NCI-H2107 treated with DMSO at 0.1 percent for 48 hours (cell line): ENCODE measurements at regions not wholly inside any gene's neighbourhood (a gene's known extent, or its start where the extent isn't known, plus 50 kb on each side); places are given as distances from the start of the nearest gene placed in this dataset.
"Not testable (repeated sequence)": the region's sequence is repeated elsewhere in the genome, so short reads cannot be mapped to it uniquely, and the experiment has no call there.

Experiments
- DNase-seq: peaks from one replicate; lab custom pipeline; 2025; ENCODE audit not compliant: unreplicated experiment; lab: John Stamatoyannopoulos, UW

GRCh38 chr6:91114123-91114708, 527.3 kb upstream of the MAP3K7 start:
- no peak for DNase-seq

DNA sequence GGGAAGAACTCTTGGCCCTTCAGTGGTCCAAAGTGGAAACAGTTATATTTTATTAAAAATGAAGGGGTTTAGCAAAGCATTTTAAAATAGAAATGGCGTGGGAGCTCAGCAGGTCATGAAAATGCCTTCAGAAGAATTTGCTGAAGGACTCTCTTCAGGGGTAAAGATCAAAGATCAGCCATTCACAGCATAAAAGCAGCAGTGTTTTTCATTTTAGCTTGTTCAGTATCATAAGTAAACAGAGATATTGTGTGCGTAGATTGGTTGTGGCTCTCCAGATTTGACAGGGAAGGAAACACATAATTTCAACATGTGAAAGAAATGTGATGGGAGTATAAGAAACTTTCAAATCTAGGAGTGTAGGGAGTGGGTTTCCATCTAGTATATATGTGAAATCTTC, 519.2 kb upstream of the MAP3K7 start:
- DNase-seq, result no peak

DNA sequence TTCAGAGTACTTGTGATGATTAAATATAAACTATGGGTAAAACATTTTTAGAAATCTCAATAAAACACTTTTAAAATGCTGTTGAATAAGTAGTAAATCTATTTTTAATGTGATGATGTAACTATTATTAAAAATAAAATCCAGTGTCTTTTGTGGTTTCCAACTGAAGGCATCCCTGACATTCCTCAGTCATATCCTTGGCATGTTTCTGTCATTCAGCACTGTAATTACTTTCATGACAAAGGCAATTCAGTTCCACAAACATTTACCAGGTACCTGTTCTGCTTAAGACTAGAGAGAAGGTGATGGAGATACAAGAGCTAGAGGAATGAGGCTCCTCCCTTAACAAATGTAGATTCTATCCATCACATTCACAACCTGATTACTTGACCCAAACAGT, 518.7 kb upstream of the MAP3K7 start:
- DNase-seq, result no peak

DNA sequence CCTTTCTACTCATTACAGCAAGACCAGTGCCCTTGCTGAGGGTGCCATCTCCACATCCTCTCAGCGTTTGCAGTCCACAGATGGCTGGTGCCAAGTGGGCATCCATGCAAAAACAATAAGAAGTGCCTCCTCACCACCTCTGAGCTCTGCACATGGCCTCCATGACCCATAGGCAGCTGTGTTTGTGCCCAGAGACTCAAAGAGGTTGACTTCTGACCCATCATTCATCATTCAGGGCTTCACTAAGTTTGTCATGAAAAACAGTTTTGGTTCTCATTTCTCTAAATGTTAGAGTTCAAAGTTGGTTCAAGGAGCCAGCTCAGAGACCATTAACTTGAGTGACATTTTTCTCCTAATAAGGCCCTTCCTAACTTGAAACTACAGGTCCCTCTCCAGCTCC, 512.6 kb upstream of the MAP3K7 start:
- no peak for DNase-seq

DNA sequence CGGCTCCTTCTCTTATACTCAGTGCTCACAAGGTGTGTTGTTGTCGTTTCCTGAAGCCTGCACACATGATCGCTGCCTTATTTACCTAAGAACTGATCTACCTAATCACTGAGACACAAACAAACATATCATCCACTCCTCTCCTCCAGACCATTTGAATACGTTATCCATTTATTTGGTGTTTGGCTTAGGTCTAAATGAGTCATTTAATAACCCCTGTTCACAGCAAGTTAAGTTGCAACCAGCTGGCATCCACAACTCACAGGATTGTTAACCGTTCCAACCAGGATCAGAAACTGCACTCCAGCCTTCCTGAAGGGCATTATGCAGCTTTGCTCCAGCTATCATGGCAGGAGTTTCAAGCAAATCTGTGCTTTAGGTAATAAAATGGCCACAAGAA, 511.1 kb upstream of the MAP3K7 start:
- peak; percentile 38 for DNase-seq

DNA sequence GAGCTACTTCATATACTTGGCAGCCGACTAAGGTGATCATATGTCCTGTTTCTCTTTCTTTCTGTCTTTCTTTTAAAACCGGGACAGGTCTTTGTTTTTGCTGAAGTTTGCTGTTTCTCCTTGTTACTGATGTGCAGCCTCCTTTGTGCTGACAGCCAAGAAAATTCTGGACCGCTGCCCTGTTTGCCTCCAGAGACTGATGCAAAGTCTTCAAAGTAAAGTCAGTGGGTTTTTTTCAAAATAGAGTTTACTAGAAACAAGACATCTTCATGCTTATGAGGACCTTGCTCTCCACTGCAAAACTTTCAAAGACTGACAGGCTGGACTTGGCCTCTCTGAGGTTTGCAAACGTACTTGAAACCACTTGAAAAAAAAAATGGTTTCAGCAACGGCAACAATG, 510.5 kb upstream of the MAP3K7 start:
- DNase-seq, result no peak

- no peak for DNase-seq
These were observed 508.1 kb upstream of the MAP3K7 start for GRCh38 chr6:91094806-91095475.

DNA sequence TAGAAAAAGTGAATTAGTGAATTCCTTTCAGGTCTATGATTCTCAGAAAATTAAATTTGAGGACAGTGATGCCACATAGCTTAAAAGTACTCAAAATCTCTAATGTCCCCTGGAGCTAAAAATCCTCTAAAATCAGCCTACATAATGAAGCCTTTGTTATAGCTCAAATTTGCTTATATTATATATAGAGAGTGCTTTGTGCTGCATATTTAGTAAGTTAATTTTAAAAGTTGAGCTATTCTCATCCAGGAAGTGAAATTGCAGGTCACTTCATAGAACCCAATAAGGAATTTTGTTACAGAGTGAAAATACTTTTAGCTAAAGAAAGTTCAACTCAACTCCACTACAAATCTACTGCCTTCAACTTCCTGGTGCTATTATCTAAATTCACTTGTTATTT, 507.5 kb upstream of the MAP3K7 start:
- no peak for DNase-seq

- no peak for DNase-seq
These were observed 502.1 kb upstream of the MAP3K7 start for GRCh38 chr6:91088976-91089375.

DNA sequence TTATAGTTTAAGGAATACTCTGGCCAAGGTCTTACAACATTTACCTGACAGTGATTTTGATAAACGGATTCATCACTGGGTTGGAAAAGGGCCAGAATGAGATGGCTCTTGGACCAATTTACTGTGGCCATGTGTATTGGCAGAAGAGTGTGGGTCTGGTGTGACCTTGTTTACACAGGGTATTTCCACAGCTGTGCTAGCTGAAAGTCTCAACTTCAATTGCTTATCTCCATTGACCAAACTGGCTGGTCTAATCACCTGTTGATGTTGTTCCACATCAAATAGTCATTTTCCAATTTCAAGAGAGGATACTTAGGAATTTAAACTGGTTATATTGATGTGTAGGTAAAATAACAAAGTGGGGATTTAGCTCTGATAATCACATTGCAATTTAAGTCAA, 501.6 kb upstream of the MAP3K7 start:
- DNase-seq, result peak; percentile 16

DNA sequence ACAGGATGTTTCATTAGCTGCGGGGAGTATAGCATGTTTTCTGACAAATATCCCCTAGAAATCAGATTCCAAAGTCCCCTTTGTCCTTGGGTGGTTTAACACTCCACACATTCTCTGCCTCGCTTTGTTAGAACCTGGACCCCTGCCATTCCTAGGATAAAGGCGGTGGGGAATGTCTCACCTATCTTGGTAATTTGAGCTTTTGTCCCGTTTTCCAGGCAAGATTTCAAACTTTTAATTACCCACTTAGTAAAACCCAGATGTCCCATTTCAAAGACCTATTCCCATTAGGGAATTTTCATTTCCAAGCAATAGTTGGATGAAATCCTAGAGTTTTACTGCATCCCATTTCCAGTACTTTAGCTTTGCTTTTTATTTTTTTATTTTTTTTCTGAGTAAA, 501.0 kb upstream of the MAP3K7 start:
- peak; percentile 62 for DNase-seq

DNA sequence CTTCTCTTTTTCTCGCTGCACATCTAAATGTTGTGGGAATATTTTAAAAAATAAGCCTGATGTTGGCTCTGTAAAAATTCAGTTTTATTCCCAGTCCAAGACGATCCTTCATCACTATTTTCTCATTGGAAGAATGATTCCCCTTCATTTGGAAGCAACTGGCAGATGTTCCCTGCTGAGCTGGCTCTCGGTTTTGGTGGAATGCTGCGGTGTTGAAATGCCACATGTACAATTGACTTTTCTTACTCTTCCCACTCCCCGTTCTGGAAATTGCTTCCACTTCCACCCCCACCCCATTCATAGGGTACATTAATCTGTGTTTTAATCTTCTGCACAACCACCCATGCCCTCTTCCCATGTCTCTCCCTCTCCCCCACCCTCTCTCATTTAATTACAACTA, 496.3 kb upstream of the MAP3K7 start:
- no peak for DNase-seq

- DNase-seq, result no peak
These were observed 495.5 kb upstream of the MAP3K7 start for GRCh38 chr6:91082311-91082832.

DNA sequence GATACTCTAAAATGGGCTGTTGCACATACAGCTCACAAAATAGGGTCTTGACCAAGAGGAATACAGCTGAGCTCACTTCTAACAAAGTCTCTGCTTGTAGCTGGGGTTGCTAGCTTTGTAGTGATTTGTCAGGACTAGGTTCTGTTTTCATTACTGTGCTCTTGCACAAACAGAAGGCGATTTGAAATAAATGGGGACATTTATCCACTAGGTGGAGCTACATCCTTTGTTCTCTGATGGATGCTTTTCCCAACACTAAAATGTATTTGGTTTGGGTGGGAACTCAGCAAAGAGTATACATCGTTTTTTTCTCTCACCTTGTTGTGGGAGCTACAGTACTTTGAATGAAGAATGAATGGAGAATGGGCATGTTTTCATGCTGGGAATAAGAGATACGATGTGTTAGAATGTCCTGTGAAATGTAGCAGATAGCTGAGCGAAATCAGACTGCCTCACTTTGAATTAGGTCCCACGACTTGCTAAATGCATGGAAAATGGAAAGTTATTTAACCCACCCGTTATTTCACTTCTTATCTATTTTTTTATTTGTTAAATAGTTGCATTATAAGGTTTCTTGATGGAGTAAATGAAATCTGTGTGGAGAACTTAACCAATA, 494.7 kb upstream of the MAP3K7 start:
- peak; percentile 61 for DNase-seq

DNA sequence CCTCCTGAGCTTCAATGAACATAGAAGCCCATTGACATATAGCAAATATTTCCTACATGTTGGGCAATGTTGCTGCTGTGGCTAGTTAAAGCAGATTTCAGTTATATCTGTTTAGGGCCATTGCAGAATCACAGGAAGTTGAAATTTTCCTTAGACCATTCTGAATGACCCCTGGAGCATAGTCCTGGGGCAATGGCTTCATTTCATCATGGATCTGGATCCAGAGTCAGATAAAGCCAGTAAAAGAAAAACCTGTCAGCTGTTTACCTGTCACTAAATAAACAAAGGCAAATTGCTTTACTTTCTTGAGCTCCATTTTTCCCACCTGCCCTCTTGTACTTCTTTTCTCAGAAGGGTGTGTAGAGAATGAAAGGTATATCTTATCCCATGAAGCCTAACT, 494.0 kb upstream of the MAP3K7 start:
- DNase-seq, result no peak

DNA sequence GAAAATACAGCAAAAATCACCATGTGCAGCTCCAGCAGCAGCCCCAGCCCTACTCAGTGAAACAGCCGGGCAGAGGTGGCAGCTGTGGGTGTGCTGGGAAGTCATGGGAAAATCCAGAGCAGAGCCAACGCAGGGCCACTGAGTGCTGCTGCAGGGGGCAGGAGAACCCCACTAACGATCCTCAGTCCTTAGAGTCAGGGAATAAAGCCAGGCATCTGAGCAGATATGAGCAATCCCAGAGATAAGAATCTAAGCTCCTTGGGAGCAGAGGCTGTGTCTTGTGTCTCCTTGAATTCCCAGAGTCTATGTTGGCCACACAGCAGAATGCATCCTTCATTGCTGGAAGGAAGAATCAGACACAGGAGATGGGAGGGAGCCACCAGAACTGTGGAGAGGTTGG, 493.1 kb upstream of the MAP3K7 start:
- DNase-seq, result no peak

GRCh38 chr6:91075244-91075976, 488.5 kb upstream of the MAP3K7 start:
- no peak for DNase-seq

DNA sequence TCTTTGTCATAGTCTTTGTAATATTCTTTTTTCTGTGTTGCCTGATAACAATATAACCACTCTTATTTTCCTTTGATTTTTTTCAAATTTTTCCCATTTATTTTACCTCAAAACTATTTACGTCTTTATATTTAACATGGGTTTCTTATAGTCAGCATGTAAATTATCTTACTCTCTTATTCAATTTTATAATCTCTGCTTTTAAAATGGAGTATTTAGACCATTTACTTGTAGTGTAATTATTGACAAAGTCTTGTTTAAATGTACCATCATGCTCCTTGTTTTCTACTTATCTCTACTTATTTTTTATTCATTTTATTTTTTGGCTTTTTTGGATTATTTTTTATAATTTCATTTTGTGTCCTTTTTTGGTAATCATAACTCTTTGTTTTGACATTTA, 476.5 kb upstream of the MAP3K7 start:
- no peak for DNase-seq

DNA sequence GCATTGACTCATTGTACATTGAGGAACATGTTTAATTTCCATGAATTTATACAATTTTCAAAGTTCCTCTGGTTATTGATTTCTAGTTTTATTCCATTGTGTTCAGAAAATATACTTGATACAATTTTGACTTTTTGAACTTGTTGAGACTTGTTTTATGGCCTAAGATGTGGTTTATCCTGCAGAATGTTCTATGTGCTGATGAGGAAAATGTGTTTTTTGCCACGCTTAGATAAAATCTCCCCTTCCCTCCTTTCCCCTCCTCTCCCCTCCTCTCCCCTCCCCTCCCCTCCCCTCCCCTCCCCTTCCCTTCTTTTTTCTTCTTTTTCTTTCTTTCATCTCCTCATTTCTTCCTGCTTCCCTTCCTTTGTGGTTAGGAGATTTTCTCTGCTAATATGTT, 470.8 kb upstream of the MAP3K7 start:
- DNase-seq, result no peak

- DNase-seq, result no peak
These were observed 469.1 kb upstream of the MAP3K7 start for GRCh38 chr6:91055959-91056358.

GRCh38 chr6:91052473-91053450, 465.9 kb upstream of the MAP3K7 start:
- DNase-seq, result not testable (repeated sequence)
